Putamen (tissue), 1 donor: ENCODE measurements at regions not wholly inside any gene's neighbourhood (a gene's known extent, or its start where the extent isn't known, plus 50 kb on each side); places are given as distances from the start of the nearest gene placed in this dataset.
"Not testable (repeated sequence)": the region's sequence is repeated elsewhere in the genome, so short reads cannot be mapped to it uniquely, and the experiment has no call there.

Experiments used
- DNase-seq: peaks from one replicate; pipeline ENCODE4 v3.0.0-alpha.2; 2016; ENCODE audit warnings: low spot score

GRCh38 chr2:75894170-75894569, 183.5 kb upstream of the GCFC2 start:
- no peak for DNase-seq

GRCh38 chr2:75892490-75892889, 181.8 kb upstream of the GCFC2 start:
- DNase-seq: no peak

GRCh38 chr2:75882530-75882929, 171.8 kb upstream of the GCFC2 start:
- DNase-seq: no peak

- not testable (repeated sequence) for DNase-seq
Observed at GRCh38 chr2:75875606-75876005, 164.9 kb upstream of the GCFC2 start.

- DNase-seq: not testable (repeated sequence)
Observed at GRCh38 chr2:75871762-75872614, 161.3 kb upstream of the GCFC2 start.

GRCh38 chr2:75870651-75871137, 160.0 kb upstream of the GCFC2 start:
- DNase-seq: no peak

- no peak for DNase-seq
Observed at GRCh38 chr2:75870133-75870532, 159.4 kb upstream of the GCFC2 start.

- DNase-seq: no peak
Observed at GRCh38 chr2:75865702-75866101, 155.0 kb upstream of the GCFC2 start.

- no peak for DNase-seq
Observed at GRCh38 chr2:75865083-75865482, 154.4 kb upstream of the GCFC2 start.

- no peak for DNase-seq
Observed at GRCh38 chr2:75862547-75862946, 151.8 kb upstream of the GCFC2 start.

- no peak for DNase-seq
Observed at GRCh38 chr2:75853436-75853835, 142.7 kb upstream of the GCFC2 start.

GRCh38 chr2:75852639-75853038, 141.9 kb upstream of the GCFC2 start:
- DNase-seq: no peak

GRCh38 chr2:75846683-75847190, 136.0 kb upstream of the GCFC2 start:
- no peak for DNase-seq

GRCh38 chr2:75844651-75845050, 133.9 kb upstream of the GCFC2 start:
- no peak for DNase-seq

- DNase-seq: not testable (repeated sequence)
Observed at GRCh38 chr2:75834588-75834987, 123.9 kb upstream of the GCFC2 start.

GRCh38 chr2:75833386-75833785, 122.7 kb upstream of the GCFC2 start:
- no peak for DNase-seq

GRCh38 chr2:75828826-75829225, 118.1 kb upstream of the GCFC2 start:
- no peak for DNase-seq

GRCh38 chr2:75823515-75823914, 112.8 kb upstream of the GCFC2 start:
- DNase-seq: not testable (repeated sequence)

GRCh38 chr2:75822336-75822735, 111.6 kb upstream of the GCFC2 start:
- no peak for DNase-seq

- no peak for DNase-seq
Observed at GRCh38 chr2:75820693-75821092, 110.0 kb upstream of the GCFC2 start.

- DNase-seq: no peak
Observed at GRCh38 chr2:75810611-75811330, 100.1 kb upstream of the GCFC2 start.

GRCh38 chr2:75808793-75809535, 98.2 kb upstream of the GCFC2 start:
- no peak for DNase-seq
